H9 (cell line): ENCODE measurements at regions not wholly inside any gene's neighbourhood (a gene's known extent, or its start where the extent isn't known, plus 50 kb on each side); places are given as distances from the start of the nearest gene placed in this dataset.

Source experiments
- DNase-seq: peaks from one replicate; pipeline ENCODE4 v3.0.0-alpha.2; 2017
- H2AFZ ChIP-seq: one replicate; pipeline ENCODE4 v1.6.1; 2013; ENCODE audit warnings: mild to moderate bottlenecking, low read length, control low read depth, moderate library complexity
- H2AK5ac ChIP-seq: 2 replicates; pipeline ENCODE4 v1.6.1; 2013; ENCODE audit warnings: low read length, control low read depth, mixed read lengths; ENCODE audit not compliant: insufficient read length
- H2BK120ac ChIP-seq: one replicate; pipeline ENCODE4 v1.6.1; 2013; ENCODE audit warnings: low read depth, mild to moderate bottlenecking, low read length, control low read depth, inconsistent platforms; ENCODE audit not compliant: poor library complexity, severe bottlenecking
- H2BK12ac ChIP-seq: 2 replicates; pipeline ENCODE4 v1.6.1; 2013; ENCODE audit warnings: low read length, control low read depth, mixed read lengths, low read depth; ENCODE audit not compliant: insufficient read length
- H2BK15ac ChIP-seq: 2 replicates; pipeline ENCODE4 v1.6.1; 2013; ENCODE audit warnings: low read depth, low read length, control low read depth
- H2BK20ac ChIP-seq: one replicate; pipeline ENCODE4 v1.6.1; 2013; ENCODE audit warnings: low read depth, mild to moderate bottlenecking, low read length, control low read depth, inconsistent platforms; ENCODE audit not compliant: poor library complexity, severe bottlenecking
- H2BK5ac ChIP-seq: 2 replicates; pipeline ENCODE4 v1.6.1; 2013; ENCODE audit warnings: low read length, control low read depth, mixed read lengths; ENCODE audit not compliant: insufficient read length
- H3K14ac ChIP-seq: 2 replicates; pipeline ENCODE4 v1.6.1; 2013; ENCODE audit warnings: low read length, control low read depth; ENCODE audit not compliant: insufficient read depth
- H3K18ac ChIP-seq: 2 replicates; pipeline ENCODE4 v1.6.1; 2013; ENCODE audit warnings: low read depth, mild to moderate bottlenecking, mixed read lengths, low read length, control low read depth; ENCODE audit not compliant: insufficient read length
- H3K23ac ChIP-seq: 2 replicates; pipeline ENCODE4 v1.6.1; 2013; ENCODE audit warnings: low read length, control low read depth, mixed read lengths, low read depth; ENCODE audit not compliant: insufficient read length
- H3K23me2 ChIP-seq: 2 replicates; pipeline ENCODE4 v1.6.1; 2013; ENCODE audit warnings: low read depth, mild to moderate bottlenecking, mixed read lengths, low read length, control low read depth; ENCODE audit not compliant: insufficient read length, poor library complexity, severe bottlenecking
- H3K27ac ChIP-seq: 2 replicates; pipeline ENCODE4 v1.5.1; 2013; ENCODE audit warnings: low read length, control low read depth, mixed read lengths, low read depth; ENCODE audit not compliant: insufficient read length
- H3K27me3 ChIP-seq: 2 replicates; pipeline ENCODE4 v1.6.1; 2013; ENCODE audit warnings: low read length, control low read depth, inconsistent platforms; ENCODE audit not compliant: insufficient read depth
- H3K4ac ChIP-seq: 2 replicates; pipeline ENCODE4 v1.6.1; 2013; ENCODE audit warnings: low read depth, mild to moderate bottlenecking, control low read depth, inconsistent platforms, low read length, moderate library complexity
- H3K4me1 ChIP-seq: 2 replicates; pipeline ENCODE4 v1.6.1; 2013; ENCODE audit warnings: low read length, control low read depth, inconsistent platforms; ENCODE audit not compliant: insufficient read depth
- H3K4me2 ChIP-seq: 2 replicates; pipeline ENCODE4 v1.6.1; 2013; ENCODE audit warnings: low read length, control low read depth, mixed read lengths; ENCODE audit not compliant: insufficient read length, insufficient read depth
- H3K56ac ChIP-seq: 2 replicates; pipeline ENCODE4 v1.6.1; 2013; ENCODE audit warnings: low read depth, mild to moderate bottlenecking, mixed read lengths, low read length, control low read depth; ENCODE audit not compliant: insufficient read length
- H3K79me1 ChIP-seq: 2 replicates; pipeline ENCODE4 v1.6.1; 2013; ENCODE audit warnings: low read depth, mild to moderate bottlenecking, moderate library complexity, low read length, control low read depth, inconsistent platforms; ENCODE audit not compliant: insufficient read depth, poor library complexity, severe bottlenecking
- H3K79me2 ChIP-seq: 2 replicates; pipeline ENCODE4 v1.6.1; 2013; ENCODE audit warnings: low read length, control low read depth, inconsistent platforms; ENCODE audit not compliant: insufficient read depth
- H3K9ac ChIP-seq: 2 replicates; pipeline ENCODE4 v1.6.1; 2013; ENCODE audit warnings: low read length, control low read depth, mixed read lengths; ENCODE audit not compliant: insufficient read length; ENCODE audit errors: extremely low read depth
- H3K9me3 ChIP-seq: one replicate; pipeline ENCODE4 v1.6.1; 2013; ENCODE audit warnings: low read depth, low read length, inconsistent platforms; ENCODE audit not compliant: control insufficient read depth
- H3T11ph ChIP-seq: one replicate; pipeline ENCODE4 v1.6.1; 2013; ENCODE audit warnings: mild to moderate bottlenecking, low read length, control low read depth, inconsistent platforms
- H4K20me1 ChIP-seq: one replicate; pipeline ENCODE4 v1.6.1; 2013; ENCODE audit not compliant: control insufficient read depth, insufficient read length, insufficient read depth
- H4K5ac ChIP-seq: 2 replicates; pipeline ENCODE4 v1.6.1; 2013; ENCODE audit warnings: low read depth, mild to moderate bottlenecking, mixed read lengths, low read length, control low read depth; ENCODE audit not compliant: insufficient read length
- H4K8ac ChIP-seq: replicated peaks from 2 replicates; pipeline ENCODE4 v1.6.1; 2013; ENCODE audit warnings: low read length, control low read depth, mixed read lengths, low read depth; ENCODE audit not compliant: insufficient read length
- H4K91ac ChIP-seq: 2 replicates; pipeline ENCODE4 v1.6.1; 2013; ENCODE audit warnings: low read depth, mild to moderate bottlenecking, moderate library complexity, mixed read lengths, low read length, control low read depth; ENCODE audit not compliant: insufficient read length
- H3K27ac Mint-ChIP-seq, 3 experiments: 2 replicates in 2 of 3; 3 replicates in 1 of 3; pipeline ENCODE4 v1.8.0; 2020 to 2021; ENCODE audit warnings: mixed read lengths in 3 of 3, mild to moderate bottlenecking in 1 of 3, moderate library complexity in 1 of 3
- H3K27me3 Mint-ChIP-seq: 2 replicates; pipeline ENCODE4 v1.8.0; 2021; ENCODE audit warnings: low read depth, mild to moderate bottlenecking, moderate library complexity, mixed read lengths
- H3K36me3 Mint-ChIP-seq, 3 experiments: 2 replicates in 2 of 3; 3 replicates in 1 of 3; pipeline ENCODE4 v1.8.0; 2020 to 2021; ENCODE audit warnings: low read depth in 3 of 3, mixed read lengths in 3 of 3; ENCODE audit not compliant: insufficient read depth in 1 of 3
- H3K4me1 Mint-ChIP-seq, 2 experiments: 2 replicates each; pipeline ENCODE4 v1.8.0; 2020; ENCODE audit warnings: mixed read lengths in 2 of 2
- H3K4me3 Mint-ChIP-seq, 2 experiments: 2 replicates in 1 of 2; 3 replicates in 1 of 2; pipeline ENCODE4 v1.8.0; 2020 to 2021; ENCODE audit warnings: mild to moderate bottlenecking in 2 of 2, mixed read lengths in 2 of 2, moderate library complexity in 1 of 2
- H3K9me3 Mint-ChIP-seq, 2 experiments: 2 replicates in 1 of 2; 3 replicates in 1 of 2; pipeline ENCODE4 v1.8.0; 2020; ENCODE audit warnings: mild to moderate bottlenecking in 2 of 2, mixed read lengths in 2 of 2, moderate library complexity in 1 of 2
- CTCF ChIP-seq: fragments of 200-600 bp; sonication (generic); conservative IDR thresholded peaks from 3 replicates; pipeline ENCODE4 v1.8.0; 2021; ENCODE audit warnings: antibody characterized with exemption, mild to moderate bottlenecking

GRCh38 chr1:228812961-228813360 is 77.7 kb downstream of the RHOU start:
- no peak overlapping the region for H3K4me2 ChIP-seq
- H3K4ac ChIP-seq, result no peak overlapping the region
- H2AFZ ChIP-seq, result no peak overlapping the region
- no peak overlapping the region for H4K5ac ChIP-seq
- no peak overlapping the region for H3K27ac Mint-ChIP-seq
- H3K23ac ChIP-seq, result no peak overlapping the region
- no peak overlapping the region for H3K4me3 Mint-ChIP-seq
- H2BK20ac ChIP-seq, result no peak overlapping the region
- H3K79me2 ChIP-seq, result no peaks in the 10 kb centered on the region
- H3K56ac ChIP-seq, result no peak overlapping the region
- no peak overlapping the region for H3K27ac ChIP-seq
- no peak overlapping the region for H3T11ph ChIP-seq
- H2BK12ac ChIP-seq, result no peak overlapping the region
- no peaks in the 10 kb centered on the region for H3K23me2 ChIP-seq
- peaks cover 11% of the 10 kb centered on the region; the same call in 1 of the 2 replicates for H3K4me1 ChIP-seq
- no peak overlapping the region for H2BK120ac ChIP-seq
- DNase-seq, result no peak
- H2BK15ac ChIP-seq, result no peak overlapping the region
- no peak for TF ChIP-seq CTCF
- no peak overlapping the region for H4K8ac ChIP-seq
- H3K36me3 Mint-ChIP-seq, result peaks cover 0 to 1% (median 0%) of the 10 kb centered on the region in 3 experiments; a peak in 1 of 7 replicates
- no peak overlapping the region for H4K91ac ChIP-seq
- no peak overlapping the region for H3K9ac ChIP-seq
- no peak overlapping the region for H3K14ac ChIP-seq
- H3K9me3 ChIP-seq, result no peaks in the 10 kb centered on the region
- peaks cover 5% of the 10 kb centered on the region for H3K27me3 Mint-ChIP-seq
- H3K4me1 Mint-ChIP-seq, result peaks cover 46 to 47% of the 10 kb centered on the region in 2 experiments
- no peak overlapping the region for H3K18ac ChIP-seq
- no peaks in the 10 kb centered on the region for H4K20me1 ChIP-seq
- H3K9me3 Mint-ChIP-seq, result peaks cover 0 to 4% of the 10 kb centered on the region in 2 experiments; a peak in 3 of 5 replicates
- H2AK5ac ChIP-seq, result no peak overlapping the region
- H2BK5ac ChIP-seq, result no peak overlapping the region
- H3K79me1 ChIP-seq, result no peaks in the 10 kb centered on the region
- H3K27me3 ChIP-seq, result no peaks in the 10 kb centered on the region
